ENCODE measurements at regions not wholly inside any gene's neighbourhood (a gene's known extent, or its start where the extent isn't known, plus 50 kb on each side); places are given as distances from the start of the nearest gene placed in this dataset.

DNA sequence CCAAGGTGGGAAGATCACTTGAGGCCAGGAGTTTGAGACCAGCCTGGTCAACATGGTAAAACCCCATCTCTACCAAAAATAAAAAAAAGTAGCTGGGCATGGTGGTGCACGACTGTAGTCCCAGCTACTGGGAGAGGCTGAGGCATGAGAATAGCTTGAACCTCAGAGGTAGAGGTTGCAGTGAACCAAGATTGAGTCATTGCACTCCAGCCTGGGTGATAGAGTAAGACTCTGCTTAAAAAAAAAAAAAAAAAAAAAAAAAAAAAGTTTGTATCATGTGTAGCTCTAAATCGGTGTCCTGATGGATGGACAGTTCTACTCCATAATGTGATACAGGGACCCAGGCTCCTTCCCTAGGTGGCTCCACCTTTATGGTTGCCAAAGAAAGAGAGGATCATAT lies 497.1 kb upstream of the RBFOX1 start:
- DNase-seq: no peak
- Histone ChIP-seq H3K4me3 (no peak overlapping the region), H3K9me3 (no peaks in the 10 kb centered on the region), H3K27me3 (no peaks in the 10 kb centered on the region), H3K36me3 (no peaks in the 10 kb centered on the region), H3K4me1 (no peaks in the 10 kb centered on the region), H3K27ac (no peak overlapping the region)
- no peak for ATAC-seq (ENCODE audit: low FRiP score in 2 of 2)
- 93 to 94% methylated on average over 2 of the region's 2 CpGs for WGBS, 2 donors
- TF ChIP-seq EP300 (IDR thresholded peaks at IDR 0.05) (no peak), POLR2A (IDR thresholded peaks at IDR 0.05) (no peak), POLR2AphosphoS5 (IDR thresholded peaks at IDR 0.05) (no peak)
- TF ChIP-seq, protein P1, sequence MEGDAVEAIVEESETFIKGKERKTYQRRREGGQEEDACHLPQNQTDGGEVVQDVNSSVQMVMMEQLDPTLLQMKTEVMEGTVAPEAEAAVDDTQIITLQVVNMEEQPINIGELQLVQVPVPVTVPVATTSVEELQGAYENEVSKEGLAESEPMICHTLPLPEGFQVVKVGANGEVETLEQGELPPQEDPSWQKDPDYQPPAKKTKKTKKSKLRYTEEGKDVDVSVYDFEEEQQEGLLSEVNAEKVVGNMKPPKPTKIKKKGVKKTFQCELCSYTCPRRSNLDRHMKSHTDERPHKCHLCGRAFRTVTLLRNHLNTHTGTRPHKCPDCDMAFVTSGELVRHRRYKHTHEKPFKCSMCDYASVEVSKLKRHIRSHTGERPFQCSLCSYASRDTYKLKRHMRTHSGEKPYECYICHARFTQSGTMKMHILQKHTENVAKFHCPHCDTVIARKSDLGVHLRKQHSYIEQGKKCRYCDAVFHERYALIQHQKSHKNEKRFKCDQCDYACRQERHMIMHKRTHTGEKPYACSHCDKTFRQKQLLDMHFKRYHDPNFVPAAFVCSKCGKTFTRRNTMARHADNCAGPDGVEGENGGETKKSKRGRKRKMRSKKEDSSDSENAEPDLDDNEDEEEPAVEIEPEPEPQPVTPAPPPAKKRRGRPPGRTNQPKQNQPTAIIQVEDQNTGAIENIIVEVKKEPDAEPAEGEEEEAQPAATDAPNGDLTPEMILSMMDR (IDR thresholded peaks at IDR 0.05): no peak

DNA sequence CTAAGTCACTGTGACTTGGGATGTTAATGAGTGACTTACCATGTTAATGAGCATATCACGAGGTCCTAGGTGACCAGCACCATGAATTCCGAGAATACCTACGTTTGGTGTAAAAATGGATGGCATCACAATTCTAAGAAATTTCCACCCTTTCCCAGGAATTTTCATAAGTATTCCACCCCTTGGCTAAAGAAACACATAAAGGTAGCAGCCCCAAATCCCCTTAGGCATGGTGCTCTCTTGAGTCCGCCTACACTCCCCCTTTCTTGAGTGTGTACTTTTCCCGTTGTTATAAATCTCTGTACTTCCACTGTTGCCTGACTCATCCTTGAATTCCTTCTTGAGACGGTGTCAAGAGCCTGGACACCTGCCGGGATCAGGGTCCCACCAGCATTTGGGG lies 504.0 kb upstream of the RBFOX1 start:
- TF ChIP-seq POLR2AphosphoS5 (IDR thresholded peaks at IDR 0.05) (no peak), POLR2A (IDR thresholded peaks at IDR 0.05) (no peak), EP300 (IDR thresholded peaks at IDR 0.05) (no peak)
- TF ChIP-seq, protein P1 (IDR thresholded peaks at IDR 0.05): no peak
- ATAC-seq (ENCODE audit: low FRiP score in 2 of 2) (no peak), DNase-seq (no peak)
- Histone ChIP-seq H3K9me3 (no peaks in the 10 kb centered on the region), H3K27me3 (no peaks in the 10 kb centered on the region), H3K27ac (no peak overlapping the region), H3K4me1 (no peaks in the 10 kb centered on the region), H3K4me3 (no peak overlapping the region), H3K36me3 (no peaks in the 10 kb centered on the region)
- WGBS, 2 donors: 78 to 88% methylated on average over 7 of the region's 7 CpGs

DNA sequence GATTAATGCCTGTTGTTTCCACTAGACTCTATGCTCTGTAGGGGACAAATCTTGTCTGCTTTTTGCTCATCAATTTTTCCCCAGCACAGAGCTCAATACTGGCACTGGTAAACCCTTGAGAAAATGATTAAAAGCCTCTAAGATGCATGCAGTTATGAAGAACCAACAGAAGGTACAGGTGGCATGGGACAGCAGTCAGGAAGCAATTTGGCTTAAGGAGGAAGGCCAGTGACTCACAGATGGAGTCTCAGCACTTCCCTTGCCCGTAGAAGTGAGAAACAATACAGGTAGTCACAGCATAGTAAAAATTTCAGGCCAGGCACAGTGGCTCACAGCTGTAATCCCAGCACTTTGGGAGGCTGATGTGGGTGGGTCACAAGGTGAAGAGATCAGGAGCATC lies 504.7 kb upstream of the RBFOX1 start:
- no peak for DNase-seq
- ATAC-seq (ENCODE audit: low FRiP score in 2 of 2): no peak
- no peaks in the 10 kb centered on the region for H3K9me3 ChIP-seq
- 30 to 47% methylated on average over 1 of the region's 1 CpG for whole genome bisulfite sequencing, 2 donors
- no peaks in the 10 kb centered on the region for H3K27me3 ChIP-seq
- H3K4me3 ChIP-seq: no peak overlapping the region
- no peaks in the 10 kb centered on the region for H3K4me1 ChIP-seq
- no peak for TF ChIP-seq POLR2AphosphoS5 (IDR thresholded peaks at IDR 0.05)
- TF ChIP-seq, protein P1 (IDR thresholded peaks at IDR 0.05): no peak
- no peak for TF ChIP-seq POLR2A (IDR thresholded peaks at IDR 0.05)
- no peak for TF ChIP-seq EP300 (IDR thresholded peaks at IDR 0.05)
- no peak overlapping the region for H3K27ac ChIP-seq
- no peaks in the 10 kb centered on the region for H3K36me3 ChIP-seq

DNA sequence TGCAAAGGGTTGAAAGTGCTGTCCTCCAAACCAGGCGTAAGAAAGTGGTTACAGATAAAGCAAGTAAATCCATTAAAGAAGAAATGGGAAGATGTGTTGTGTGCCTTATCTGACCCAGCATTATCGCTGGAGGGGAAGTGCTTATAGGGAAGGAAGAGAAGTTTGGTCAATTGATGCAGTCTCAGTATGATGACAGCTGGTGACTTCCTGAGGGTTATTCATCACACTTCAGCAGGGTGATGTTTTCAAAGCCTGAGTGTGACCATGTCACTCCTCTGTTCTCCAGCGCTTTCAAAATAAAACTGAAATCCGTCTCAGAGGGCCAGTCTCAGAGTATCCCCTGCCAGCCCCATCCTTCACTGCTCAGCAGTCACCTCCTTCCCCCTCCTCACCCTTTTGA lies 505.4 kb upstream of the RBFOX1 start:
- Histone ChIP-seq H3K27ac (no peak overlapping the region), H3K4me3 (no peak overlapping the region), H3K36me3 (no peaks in the 10 kb centered on the region), H3K27me3 (no peaks in the 10 kb centered on the region), H3K9me3 (no peaks in the 10 kb centered on the region), H3K4me1 (no peaks in the 10 kb centered on the region)
- peak; percentile 38 to 75 for ATAC-seq (ENCODE audit: low FRiP score in 2 of 2)
- TF ChIP-seq, protein P1 (IDR thresholded peaks at IDR 0.05): no peak
- TF ChIP-seq POLR2AphosphoS5 (IDR thresholded peaks at IDR 0.05): no peak
- WGBS, 2 donors: 17 to 23% methylated on average over 4 of the region's 4 CpGs
- DNase-seq: no peak

DNA sequence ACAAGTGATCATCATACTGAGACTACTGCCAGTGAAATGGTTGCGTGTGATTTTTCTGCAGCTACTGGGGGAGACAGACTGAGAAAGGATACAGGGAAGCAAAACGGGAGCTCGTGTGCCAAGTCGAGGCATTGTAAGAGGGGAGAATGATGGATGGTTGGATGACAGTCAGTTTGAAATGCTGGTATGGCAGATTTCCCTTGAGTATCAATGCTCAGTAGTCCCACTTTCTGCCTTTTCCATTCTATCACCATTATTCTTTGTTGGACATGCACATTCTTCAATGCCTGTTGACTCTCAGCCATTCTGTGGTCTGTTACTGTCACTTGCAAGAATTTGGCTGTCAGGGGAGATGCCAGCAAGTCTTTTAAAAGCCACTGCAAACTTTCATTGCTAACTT lies 510.6 kb upstream of the RBFOX1 start:
- Histone ChIP-seq H3K36me3 (no peaks in the 10 kb centered on the region), H3K27me3 (no peaks in the 10 kb centered on the region), H3K9me3 (no peaks in the 10 kb centered on the region), H3K27ac (no peak overlapping the region), H3K4me3 (no peak overlapping the region), H3K4me1 (no peaks in the 10 kb centered on the region)
- WGBS, 2 donors: 59 to 74% methylated on average over 4 of the region's 4 CpGs
- TF ChIP-seq POLR2A (IDR thresholded peaks at IDR 0.05) (no peak), EP300 (IDR thresholded peaks at IDR 0.05) (no peak), POLR2AphosphoS5 (IDR thresholded peaks at IDR 0.05) (no peak)
- TF ChIP-seq, protein P1 (IDR thresholded peaks at IDR 0.05): no peak
- ATAC-seq (ENCODE audit: low FRiP score in 2 of 2): no peak
- no peak for DNase-seq
